ENCODE measurements at regions not wholly inside any gene's neighbourhood (a gene's known extent, or its start where the extent isn't known, plus 50 kb on each side); places are given as distances from the start of the nearest gene placed in this dataset.

DNA sequence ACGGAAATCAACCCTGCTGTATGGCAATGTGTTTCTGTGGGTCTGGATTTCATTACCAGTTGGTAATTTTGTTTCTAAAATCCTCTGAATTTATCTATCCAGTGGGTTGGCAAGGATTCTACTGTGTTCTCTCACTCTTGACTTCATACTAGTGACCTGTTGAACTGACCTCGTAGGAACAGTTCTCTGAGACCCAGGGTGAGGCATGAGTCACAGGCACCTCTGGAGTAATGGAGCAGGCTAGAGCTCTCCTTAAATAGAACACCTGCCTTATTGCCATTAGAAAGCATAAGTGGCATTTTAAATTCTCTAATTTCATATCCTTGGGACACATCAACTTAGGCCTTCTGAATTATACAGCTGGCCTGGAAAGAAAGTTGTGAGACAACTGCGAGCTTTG, 258.3 kb upstream of the NAV3 start:
- TF ChIP-seq, protein P1, sequence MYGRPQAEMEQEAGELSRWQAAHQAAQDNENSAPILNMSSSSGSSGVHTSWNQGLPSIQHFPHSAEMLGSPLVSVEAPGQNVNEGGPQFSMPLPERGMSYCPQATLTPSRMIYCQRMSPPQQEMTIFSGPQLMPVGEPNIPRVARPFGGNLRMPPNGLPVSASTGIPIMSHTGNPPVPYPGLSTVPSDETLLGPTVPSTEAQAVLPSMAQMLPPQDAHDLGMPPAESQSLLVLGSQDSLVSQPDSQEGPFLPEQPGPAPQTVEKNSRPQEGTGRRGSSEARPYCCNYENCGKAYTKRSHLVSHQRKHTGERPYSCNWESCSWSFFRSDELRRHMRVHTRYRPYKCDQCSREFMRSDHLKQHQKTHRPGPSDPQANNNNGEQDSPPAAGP (tag by site-specific recombination; IDR thresholded peaks at IDR 0.05), result no peak
- TF ChIP-seq ZNF23 (tag by site-specific recombination; IDR thresholded peaks at IDR 0.05; ENCODE audit: borderline replicate concordance) (no peak), HOXA7 (CRISPR knock-in tag; IDR thresholded peaks at IDR 0.05; ENCODE audit: borderline replicate concordance) (no peak), ZNF391 (tag by site-specific recombination; IDR thresholded peaks at IDR 0.05; ENCODE audit: borderline replicate concordance, low read depth) (no peak), ZNF707 (tag by site-specific recombination; IDR thresholded peaks at IDR 0.05) (no peak)

Measured in HEK293 (cell line).